ENCODE measurements at regions not wholly inside any gene's neighbourhood (a gene's known extent, or its start where the extent isn't known, plus 50 kb on each side); places are given as distances from the start of the nearest gene placed in this dataset.

DNA sequence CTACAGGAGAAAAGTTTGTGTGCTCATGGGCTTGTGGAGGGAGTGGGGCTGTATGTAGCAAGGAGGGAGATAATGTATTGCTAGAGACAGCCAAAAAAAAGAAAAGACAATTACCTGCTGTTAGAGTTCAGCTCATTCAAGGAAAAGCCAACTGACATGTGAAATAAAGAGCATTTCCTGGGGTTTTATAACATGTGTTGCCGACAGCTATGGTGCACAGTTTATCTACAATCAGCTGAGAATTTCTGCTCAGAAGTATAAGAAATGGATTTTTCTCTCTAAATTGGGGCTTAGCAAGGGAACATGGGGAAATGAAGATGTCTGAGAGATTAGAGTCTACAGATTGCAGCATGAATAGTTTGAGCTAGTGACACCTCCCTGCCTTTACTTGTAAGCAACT lies 674.1 kb downstream of the SUCLG1 start:
- TF ChIP-seq, protein P1, sequence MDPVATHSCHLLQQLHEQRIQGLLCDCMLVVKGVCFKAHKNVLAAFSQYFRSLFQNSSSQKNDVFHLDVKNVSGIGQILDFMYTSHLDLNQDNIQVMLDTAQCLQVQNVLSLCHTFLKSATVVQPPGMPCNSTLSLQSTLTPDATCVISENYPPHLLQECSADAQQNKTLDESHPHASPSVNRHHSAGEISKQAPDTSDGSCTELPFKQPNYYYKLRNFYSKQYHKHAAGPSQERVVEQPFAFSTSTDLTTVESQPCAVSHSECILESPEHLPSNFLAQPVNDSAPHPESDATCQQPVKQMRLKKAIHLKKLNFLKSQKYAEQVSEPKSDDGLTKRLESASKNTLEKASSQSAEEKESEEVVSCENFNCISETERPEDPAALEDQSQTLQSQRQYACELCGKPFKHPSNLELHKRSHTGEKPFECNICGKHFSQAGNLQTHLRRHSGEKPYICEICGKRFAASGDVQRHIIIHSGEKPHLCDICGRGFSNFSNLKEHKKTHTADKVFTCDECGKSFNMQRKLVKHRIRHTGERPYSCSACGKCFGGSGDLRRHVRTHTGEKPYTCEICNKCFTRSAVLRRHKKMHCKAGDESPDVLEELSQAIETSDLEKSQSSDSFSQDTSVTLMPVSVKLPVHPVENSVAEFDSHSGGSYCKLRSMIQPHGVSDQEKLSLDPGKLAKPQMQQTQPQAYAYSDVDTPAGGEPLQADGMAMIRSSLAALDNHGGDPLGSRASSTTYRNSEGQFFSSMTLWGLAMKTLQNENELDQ (CRISPR knock-in tag; IDR thresholded peaks at IDR 0.05; ENCODE audit: borderline replicate concordance) = no peak
- TF ChIP-seq CTCF (IDR thresholded peaks at IDR 0.05 in 2 of 3, conservative IDR thresholded peaks at IDR 0.05 in 1 of 3; ENCODE audit: insufficient read depth in 2 of 3, low read depth in 1 of 3, low read length in 3 of 3) = no peak
- no peak for TF ChIP-seq WHSC1 (IDR thresholded peaks at IDR 0.05; ENCODE audit: low read length)
- no peak for TF ChIP-seq ZNF263 (CRISPR knock-in tag; IDR thresholded peaks at IDR 0.05; ENCODE audit: borderline replicate concordance)
- TF ChIP-seq HDAC1 (IDR thresholded peaks at IDR 0.05) = no peak
- no peak for TF ChIP-seq POLR2A (conservative IDR thresholded peaks at IDR 0.05)
- no peak for TF ChIP-seq ZNF282 (CRISPR knock-in tag; IDR thresholded peaks at IDR 0.05)
- no peak for TF ChIP-seq GATAD2A (IDR thresholded peaks at IDR 0.05)
